T-helper 1 cell (primary cell): ENCODE measurements at regions not wholly inside any gene's neighbourhood (a gene's known extent, or its start where the extent isn't known, plus 50 kb on each side); places are given as distances from the start of the nearest gene placed in this dataset.

ENCODE experiments used
- DNase-seq, 5 donors: peaks; one replicate each; pipeline ENCODE4 v3.0.0-alpha.2; 2012 to 2020

DNA sequence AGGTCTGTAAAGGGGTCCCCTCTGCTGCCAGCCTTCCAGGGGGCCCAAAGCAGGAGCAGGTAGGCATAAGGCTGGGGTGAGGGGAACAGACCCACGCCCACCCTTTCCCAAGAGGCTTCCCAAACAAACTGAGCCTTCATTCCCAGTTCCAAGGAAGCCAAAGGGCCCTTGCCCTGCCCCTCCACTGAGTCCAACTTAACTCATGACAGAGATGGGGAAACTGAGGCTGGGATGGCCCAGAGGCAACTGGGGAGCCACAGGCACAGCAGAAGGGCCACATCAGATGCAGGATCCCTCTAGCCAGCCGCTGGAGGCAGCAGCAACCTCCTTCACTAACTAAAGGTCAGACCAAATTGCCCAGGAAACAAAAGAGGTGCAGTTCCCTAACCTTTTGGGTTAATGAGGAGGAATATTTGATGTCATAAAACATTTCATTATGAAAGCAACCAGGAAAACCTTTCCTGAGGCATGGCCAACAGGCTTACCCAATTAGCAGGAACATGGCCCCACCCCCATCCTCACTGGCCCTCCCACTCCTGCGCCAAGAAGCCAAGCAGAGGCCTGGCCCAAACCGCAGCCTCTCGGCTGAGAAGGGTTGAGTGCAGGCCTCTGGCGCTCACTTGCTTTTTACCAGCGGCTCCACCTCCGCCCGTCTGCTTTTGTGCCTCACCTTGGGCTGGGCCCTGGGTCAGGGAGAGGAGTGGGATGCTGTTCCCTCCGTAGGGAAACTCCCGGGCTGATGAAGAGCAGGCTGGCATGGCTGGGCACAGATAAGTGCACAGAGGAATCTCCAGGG lies 293.5 kb upstream of the RTL1 start:
- DNase-seq, result no peak

GRCh38 chr14:101197595-101198397 lies 294.3 kb upstream of the RTL1 start:
- no peak for DNase-seq

DNA sequence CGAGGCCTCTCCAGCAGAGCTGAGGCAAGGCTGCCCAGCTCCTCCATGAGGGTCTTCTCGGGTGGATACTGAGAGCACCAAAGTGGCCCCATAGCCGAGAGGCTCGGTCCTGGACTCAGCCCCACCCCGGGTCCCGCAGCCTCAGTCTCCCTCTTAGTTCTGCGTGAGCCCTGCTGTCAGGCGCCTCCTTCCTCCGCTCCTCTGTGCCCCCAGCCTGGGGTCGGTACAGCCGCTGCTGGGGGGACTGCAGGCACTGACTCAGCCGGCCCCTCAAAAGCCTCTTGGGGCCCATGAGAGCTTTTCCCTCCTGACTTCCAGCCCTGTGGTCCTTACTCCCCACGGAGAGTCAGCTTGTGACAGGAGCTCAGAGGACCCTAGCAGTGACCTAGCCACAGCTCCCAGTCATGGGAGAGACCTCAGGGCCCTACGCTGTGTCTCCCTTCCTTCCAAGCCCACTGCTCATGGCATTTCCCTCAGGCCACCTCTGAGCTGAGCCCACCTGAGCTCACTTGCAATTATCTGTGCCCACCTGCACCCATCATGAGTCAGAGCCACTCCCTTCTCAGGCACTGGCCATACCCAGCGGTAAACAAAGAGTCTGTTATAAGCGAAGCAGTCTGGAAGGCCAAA lies 295.0 kb upstream of the RTL1 start:
- no peak for DNase-seq

- no peak for DNase-seq
Measured at GRCh38 chr14:101199028-101199770, 295.7 kb upstream of the RTL1 start.

- DNase-seq, result no peak
Measured at GRCh38 chr14:101200008-101200649, 296.6 kb upstream of the RTL1 start.

- DNase-seq, result no peak
Measured at GRCh38 chr14:101200650-101201516, 297.4 kb upstream of the RTL1 start.

DNA sequence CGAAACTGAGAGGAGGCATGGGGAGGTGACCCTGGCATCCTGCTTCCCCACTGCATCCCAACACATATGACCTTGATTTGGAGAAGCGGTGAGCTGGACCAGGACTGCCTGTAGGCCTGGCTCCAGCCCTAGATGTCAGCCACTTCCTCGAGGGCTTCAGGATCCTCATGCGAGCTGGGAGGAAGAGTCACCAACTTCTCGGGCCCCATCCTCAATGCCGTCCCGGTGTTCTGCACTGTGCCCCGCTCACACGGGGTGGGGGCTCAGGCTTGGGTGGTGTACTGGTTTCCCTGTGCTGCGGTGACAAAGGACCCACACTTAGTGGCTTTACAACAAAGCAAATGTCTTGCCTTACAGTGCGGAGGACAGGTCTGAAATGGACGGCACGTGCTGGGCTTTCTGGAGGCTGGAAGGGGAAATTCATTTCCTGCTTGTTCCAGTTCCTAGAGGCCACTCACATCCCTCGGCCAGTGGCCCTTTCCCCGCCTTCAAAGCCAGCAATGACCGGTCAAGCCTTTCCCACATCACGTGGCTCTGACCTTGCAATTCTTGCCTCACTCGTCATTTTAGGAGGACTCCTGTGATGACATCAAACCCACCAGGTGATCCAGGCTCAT lies 298.1 kb upstream of the RTL1 start:
- DNase-seq, result no peak

DNA sequence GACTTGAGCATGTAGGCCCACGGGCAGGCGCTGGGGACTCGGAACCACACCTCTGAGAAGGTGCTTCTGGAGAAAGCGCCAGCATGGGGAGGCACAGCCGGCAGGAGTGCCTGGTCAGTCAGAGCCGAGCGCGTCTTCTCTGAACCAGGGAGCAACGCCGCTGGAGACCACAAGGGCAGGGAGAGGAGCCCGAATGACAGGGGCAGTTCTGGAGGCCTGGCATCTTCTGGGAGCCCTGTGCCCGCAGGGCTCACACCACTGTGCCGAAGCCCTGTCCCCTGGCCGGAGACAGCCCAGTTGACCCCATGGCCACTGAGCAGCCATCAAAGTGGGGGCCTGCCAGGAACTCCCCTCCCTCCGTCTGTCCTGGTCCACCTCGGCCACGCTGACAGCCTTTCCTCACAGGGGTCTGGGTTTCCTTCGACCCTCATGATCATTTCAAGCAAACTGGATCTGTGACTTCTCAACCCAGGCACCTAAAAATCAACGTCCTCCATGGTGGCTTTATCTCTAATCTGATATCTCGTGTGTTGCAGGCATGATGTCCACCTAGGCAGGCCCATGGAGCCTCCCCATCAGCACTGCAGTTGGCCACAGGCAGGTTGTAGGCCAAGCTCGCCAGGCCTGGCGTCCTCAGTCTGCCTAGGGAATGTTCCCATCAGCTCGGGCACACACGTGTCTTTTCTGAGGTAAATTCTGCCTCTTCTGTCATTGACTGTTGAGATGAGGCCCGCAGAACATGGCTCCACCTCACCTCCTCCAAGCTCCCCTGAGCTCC lies 299.3 kb upstream of the RTL1 start:
- no peak for DNase-seq

DNA sequence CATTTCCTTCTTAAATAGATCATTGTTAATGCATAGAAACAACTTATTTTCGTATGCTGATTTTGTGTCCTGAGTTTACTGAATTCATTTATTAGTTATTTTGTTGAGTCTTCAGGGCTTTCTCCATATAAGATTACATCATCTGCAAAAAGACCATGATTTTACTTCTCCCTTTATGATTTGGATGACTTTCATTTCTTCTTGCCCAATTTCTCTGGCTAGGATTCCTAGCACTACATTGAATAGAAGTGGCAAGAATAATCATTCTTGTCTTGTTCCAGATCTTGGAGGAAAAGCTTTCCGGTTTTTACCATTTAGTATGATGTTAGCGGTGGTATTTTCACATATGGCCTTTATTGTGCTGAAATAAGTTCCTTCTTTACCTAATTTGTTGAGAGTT lies 303.0 kb upstream of the RTL1 start:
- no peak for DNase-seq

DNA sequence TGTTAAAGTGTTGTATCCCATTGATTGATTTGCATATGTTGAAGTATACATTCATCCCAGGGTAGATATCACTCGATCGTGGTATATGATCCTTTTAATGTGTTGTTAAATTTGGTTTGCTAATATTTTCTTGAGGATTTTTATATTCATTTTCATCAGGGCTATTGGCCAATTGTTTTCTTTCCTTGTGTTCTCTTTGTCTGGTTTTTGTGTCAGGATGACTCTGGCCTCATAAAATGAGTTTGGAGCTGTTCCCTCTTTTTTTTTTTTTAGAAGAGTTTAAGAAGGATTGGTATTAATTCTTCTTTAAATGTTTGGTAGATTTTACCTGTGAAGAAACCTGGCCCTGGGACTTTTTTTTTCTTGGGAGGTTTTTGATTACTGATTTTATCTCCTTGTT lies 303.5 kb upstream of the RTL1 start:
- DNase-seq, result no peak

- no peak for DNase-seq
Measured at GRCh38 chr14:101207897-101208296, 304.4 kb upstream of the RTL1 start.

GRCh38 chr14:101209594-101209993 lies 306.1 kb upstream of the RTL1 start:
- no peak for DNase-seq

DNA sequence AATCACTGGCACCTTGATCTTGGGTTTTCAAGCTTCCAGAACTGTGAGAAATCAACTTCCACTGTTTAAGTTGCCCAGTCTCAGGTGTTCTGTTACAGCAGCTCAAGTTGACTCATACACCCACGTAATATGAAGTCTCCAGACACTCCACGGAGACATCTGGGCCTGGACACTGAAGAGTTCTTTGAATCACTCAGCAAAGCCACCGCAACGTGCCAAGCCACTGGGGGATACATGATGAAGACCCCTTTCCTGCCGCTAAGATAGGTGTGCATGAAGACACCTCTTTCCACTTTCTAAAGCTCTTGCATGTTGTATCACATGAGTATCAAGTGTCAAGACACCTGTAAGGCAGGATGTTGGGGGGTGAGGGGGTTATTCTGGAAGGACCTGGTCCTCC lies 311.7 kb upstream of the RTL1 start:
- no peak for DNase-seq

- DNase-seq, result no peak
Measured at GRCh38 chr14:101215927-101216326, 312.4 kb upstream of the RTL1 start.

DNA sequence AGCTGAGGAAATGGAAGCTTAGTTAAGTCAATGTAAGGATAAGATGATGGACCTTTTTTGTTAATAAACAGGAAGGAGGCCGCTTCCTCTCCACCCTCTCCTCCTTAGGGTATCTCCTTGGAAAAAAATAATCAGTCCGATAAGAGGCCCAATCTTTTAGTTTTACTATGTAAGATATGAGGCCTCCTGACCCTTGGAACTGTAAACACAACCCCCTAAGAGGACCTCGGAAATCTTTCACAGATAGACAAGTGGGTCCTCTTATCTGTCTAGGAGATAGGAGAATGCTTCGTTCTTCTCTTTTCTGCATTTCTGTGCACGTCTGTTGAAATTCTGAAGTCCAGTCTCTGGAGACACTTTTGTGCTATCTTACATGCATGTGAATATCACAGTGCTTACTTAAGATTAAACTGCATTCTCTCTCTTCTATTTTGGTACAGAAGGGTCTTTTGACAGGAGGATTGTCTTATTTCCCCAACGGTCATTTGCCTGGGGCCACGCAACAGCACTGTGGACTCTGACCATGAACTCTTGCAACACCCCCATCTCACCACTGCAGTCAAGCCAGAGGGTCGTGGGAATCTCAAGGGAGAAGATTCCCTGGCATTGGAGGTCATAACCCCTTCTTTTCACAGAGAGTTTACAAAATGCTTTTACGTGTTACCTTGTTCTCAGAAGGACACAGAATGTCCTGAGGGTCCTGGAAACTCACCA lies 313.0 kb upstream of the RTL1 start:
- DNase-seq, result no peak

- DNase-seq, result no peak
Measured at GRCh38 chr14:101217080-101217463, 313.6 kb upstream of the RTL1 start.

DNA sequence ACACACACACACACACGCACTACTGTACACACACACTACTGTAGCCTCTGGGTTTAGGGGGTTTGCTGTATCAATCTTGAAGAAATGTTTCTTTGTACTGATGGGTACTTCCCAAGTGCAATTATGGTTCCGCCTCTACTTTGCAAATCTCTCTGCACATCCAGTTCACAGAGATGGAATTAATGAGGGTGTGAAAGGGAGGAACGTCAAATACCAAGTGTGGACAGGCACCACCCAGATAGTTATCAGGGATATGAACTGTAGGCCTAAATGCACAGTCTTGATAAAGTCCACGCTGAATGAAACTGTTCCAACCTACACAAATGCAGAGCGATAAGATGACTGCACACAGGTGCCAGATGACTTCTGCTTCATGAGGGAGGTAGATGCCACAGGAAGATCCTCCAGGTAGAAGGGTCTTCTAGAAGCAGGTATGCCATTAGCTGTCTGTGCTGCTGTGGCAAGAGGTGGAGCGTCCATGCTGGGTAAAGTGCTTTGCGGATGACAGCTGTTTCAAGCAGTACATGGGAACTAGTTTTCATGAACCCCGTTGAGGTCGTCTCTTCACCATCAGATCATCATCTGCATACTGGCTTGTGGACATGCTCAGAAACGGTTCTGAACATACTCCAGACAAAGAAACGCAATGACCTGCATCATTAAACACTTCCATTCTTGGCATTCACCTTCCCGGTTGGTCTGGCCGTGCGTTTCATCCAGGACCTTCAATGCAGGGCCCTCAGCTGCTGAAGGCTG lies 314.3 kb upstream of the RTL1 start:
- no peak for DNase-seq

DNA sequence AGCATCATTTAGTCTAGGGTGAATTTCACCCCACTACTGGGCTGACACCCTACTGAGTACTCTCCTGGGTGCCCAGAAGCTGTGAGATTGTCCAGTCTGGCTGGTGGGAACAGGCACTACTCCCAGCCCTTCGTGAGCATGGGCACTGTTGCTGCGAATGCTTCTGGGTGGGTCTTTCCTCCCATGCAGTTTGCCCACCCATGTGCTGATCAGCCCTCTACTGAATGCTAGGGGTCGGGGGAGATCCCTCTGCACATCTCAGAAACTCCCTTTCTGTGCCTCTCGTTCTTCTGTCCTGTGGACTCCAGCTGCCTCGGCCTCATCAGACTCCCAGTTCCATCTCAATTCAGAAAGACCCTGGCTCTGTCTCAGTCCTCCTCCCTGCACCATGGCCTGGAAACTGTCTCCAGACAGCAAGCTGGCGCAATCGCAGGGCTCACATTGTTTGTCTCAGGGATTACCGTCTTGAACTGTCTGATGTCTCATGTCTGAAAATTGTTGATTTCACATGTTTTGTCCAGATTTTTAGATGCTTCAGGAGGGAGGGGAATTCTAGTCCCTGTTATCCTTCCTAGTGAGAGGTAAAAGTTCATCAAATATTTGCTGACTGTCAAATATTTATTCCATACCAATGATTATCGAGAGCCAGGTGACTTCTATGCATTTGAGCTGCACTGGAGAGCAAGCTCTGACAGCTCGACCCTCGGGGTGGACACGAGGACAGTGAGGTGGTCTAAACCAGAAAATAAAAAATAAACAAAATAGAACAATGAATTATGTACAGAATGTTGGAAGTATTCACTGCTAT lies 316.6 kb upstream of the RTL1 start:
- no peak for DNase-seq
